Stomach (tissue), 4 donors: ENCODE measurements at regions not wholly inside any gene's neighbourhood (a gene's known extent, or its start where the extent isn't known, plus 50 kb on each side); places are given as distances from the start of the nearest gene placed in this dataset.

Experiments used
- EP300 ChIP-seq: sonication (generic); formaldehyde crosslinking; IDR thresholded peaks from one replicate; pipeline ENCODE4 v1.6.1; 2017; ENCODE audit warnings: antibody characterized with exemption
- POLR2A ChIP-seq, 4 donors: fragments of 450-650 bp; IDR thresholded peaks; one replicate each; pipeline ENCODE4 v1.6.1; 2016; ENCODE audit warnings: antibody characterized with exemption in 4 of 4, control low read depth in 2 of 4, mild to moderate bottlenecking in 1 of 4, moderate library complexity in 1 of 4
- TF ChIP-seq, protein P1 (sequence below), 7 experiments: fragments of 450-650 bp in 4 of 7; fragments of 200-600 bp in 3 of 7; sonication (generic) in 3 of 7; IDR thresholded peaks; one replicate each; pipeline ENCODE4 v1.5.1; 2016 to 2019; ENCODE audit warnings: antibody characterized with exemption in 7 of 7, control low read depth in 2 of 7, mild to moderate bottlenecking in 1 of 7

- TF ChIP-seq, protein P1, sequence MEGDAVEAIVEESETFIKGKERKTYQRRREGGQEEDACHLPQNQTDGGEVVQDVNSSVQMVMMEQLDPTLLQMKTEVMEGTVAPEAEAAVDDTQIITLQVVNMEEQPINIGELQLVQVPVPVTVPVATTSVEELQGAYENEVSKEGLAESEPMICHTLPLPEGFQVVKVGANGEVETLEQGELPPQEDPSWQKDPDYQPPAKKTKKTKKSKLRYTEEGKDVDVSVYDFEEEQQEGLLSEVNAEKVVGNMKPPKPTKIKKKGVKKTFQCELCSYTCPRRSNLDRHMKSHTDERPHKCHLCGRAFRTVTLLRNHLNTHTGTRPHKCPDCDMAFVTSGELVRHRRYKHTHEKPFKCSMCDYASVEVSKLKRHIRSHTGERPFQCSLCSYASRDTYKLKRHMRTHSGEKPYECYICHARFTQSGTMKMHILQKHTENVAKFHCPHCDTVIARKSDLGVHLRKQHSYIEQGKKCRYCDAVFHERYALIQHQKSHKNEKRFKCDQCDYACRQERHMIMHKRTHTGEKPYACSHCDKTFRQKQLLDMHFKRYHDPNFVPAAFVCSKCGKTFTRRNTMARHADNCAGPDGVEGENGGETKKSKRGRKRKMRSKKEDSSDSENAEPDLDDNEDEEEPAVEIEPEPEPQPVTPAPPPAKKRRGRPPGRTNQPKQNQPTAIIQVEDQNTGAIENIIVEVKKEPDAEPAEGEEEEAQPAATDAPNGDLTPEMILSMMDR (IDR thresholded peaks at IDR 0.05), result no peak
- no peak for TF ChIP-seq EP300
- TF ChIP-seq POLR2A (IDR thresholded peaks at IDR 0.05), result no peak
Observed at GRCh38 chr10:130739016-130739756, 572.3 kb downstream of the TCERG1L start.
